ENCODE measurements at regions not wholly inside any gene's neighbourhood (a gene's known extent, or its start where the extent isn't known, plus 50 kb on each side); places are given as distances from the start of the nearest gene placed in this dataset.

DNA sequence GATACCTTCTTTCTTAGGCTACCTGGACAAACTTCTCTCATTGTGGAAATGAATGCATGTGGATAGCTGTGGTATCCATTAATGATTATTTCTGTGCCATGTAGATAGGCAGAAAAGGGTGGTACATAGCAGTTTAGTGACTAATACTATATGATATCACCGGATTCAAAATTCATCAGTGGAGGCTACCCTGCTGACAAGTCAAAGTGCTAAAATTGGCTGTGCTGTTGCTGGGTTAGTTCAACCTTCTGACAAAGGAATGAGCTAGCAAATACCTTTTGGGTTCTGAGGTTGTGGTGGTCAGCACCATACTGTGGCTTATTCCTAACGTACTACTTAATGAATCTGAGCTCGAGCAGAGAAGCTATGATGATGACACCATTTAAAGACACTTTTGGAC, 109.1 kb downstream of the TFAP2B start:
- TF ChIP-seq, protein P1, sequence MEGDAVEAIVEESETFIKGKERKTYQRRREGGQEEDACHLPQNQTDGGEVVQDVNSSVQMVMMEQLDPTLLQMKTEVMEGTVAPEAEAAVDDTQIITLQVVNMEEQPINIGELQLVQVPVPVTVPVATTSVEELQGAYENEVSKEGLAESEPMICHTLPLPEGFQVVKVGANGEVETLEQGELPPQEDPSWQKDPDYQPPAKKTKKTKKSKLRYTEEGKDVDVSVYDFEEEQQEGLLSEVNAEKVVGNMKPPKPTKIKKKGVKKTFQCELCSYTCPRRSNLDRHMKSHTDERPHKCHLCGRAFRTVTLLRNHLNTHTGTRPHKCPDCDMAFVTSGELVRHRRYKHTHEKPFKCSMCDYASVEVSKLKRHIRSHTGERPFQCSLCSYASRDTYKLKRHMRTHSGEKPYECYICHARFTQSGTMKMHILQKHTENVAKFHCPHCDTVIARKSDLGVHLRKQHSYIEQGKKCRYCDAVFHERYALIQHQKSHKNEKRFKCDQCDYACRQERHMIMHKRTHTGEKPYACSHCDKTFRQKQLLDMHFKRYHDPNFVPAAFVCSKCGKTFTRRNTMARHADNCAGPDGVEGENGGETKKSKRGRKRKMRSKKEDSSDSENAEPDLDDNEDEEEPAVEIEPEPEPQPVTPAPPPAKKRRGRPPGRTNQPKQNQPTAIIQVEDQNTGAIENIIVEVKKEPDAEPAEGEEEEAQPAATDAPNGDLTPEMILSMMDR (IDR thresholded peaks at IDR 0.05; ENCODE audit: insufficient read depth, low read depth, low read length), result no peak
- TF ChIP-seq EZH2 (IDR thresholded peaks at IDR 0.05; ENCODE audit: insufficient read depth, low read length), result no peak
